Islet of Langerhans (tissue), 1 donor: ENCODE measurements at regions not wholly inside any gene's neighbourhood (a gene's known extent, or its start where the extent isn't known, plus 50 kb on each side); places are given as distances from the start of the nearest gene placed in this dataset.
"Not testable (repeated sequence)": the region's sequence is repeated elsewhere in the genome, so short reads cannot be mapped to it uniquely, and the experiment has no call there.

Experiments used
- FAIRE-seq: peaks from one replicate; lab custom pipeline; 2011; peaks lifted over from hg19 to GRCh38; lab: Jason Lieb, UNC

GRCh38 chr10:87603196-87603595 is 56.5 kb upstream of the PAPSS2 start:
- peak; percentile 17 for FAIRE-seq

- FAIRE-seq = no peak
Observed at GRCh38 chr10:87603769-87604168, 55.9 kb upstream of the PAPSS2 start.

DNA sequence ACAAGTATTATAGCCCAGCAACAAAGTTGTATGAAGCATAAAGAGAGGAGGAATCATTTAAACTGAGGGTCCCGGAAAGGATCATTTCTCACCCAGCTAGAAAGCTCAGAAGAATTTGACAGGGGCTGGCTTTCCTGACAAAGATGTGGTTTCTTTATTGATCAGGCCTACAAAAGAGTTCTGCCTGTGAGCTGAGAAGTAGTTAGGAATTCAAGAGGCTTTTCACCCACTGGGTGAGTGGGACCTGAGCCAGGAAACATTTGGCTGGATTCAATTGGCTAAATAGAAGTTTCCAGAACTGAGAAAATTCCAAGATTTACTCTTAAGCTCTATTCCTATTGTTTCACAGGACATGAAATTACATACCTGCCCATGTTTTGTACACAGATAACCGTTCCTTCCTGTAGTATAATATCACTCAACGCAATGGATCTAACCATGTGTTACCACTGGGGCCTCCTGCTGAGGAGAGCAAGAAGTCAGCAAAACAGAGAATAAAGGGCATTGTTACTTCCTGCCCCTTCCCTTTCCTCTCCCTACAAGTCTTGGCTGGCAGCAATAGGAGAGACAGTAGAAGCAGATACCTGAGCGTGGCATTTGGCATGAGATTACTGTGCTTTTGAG is 53.9 kb upstream of the PAPSS2 start:
- no peak for FAIRE-seq

GRCh38 chr10:87608756-87609155 is 50.9 kb upstream of the PAPSS2 start:
- peak; percentile 95 for FAIRE-seq

DNA sequence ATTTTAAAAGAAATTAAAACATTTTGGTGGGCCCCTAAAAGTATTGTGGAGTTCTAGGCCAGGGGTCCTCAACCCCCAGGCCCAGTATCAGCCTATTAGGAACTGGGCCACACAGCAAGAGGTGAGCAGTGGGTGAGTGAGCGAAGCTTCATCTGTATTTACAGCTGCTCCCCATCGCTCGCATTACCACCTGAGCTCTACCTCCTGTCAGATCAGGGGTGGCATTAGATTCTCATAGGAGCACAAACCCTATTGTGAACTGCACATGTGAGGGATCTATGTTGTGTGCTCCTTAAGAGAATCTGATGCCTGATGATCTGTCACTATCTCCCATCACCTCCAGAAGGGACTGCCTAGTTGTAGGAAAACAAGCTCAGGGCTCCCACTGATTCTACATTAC is 50.1 kb upstream of the PAPSS2 start:
- not testable (repeated sequence) for FAIRE-seq
